C1 segment of cervical spinal cord (tissue), 14 donors: ENCODE measurements at regions not wholly inside any gene's neighbourhood (a gene's known extent, or its start where the extent isn't known, plus 50 kb on each side); places are given as distances from the start of the nearest gene placed in this dataset.
A peak's percentile ranks its signal among the peaks of the same experiment; 100 is the strongest.
"Not testable (repeated sequence)": the region's sequence is repeated elsewhere in the genome, so short reads cannot be mapped to it uniquely, and the experiment has no call there.

Experiments used
- DNase-seq, 14 donors: peaks; one replicate each; lab custom pipeline; 2025; lab: John Stamatoyannopoulos, UW

GRCh38 chr5:68657055-68657961, 436.5 kb upstream of the SLC30A5 start:
- no peak for DNase-seq

GRCh38 chr5:68658810-68659372, 434.9 kb upstream of the SLC30A5 start:
- DNase-seq: no peak

- DNase-seq: no peak
These were observed 433.9 kb upstream of the SLC30A5 start for GRCh38 chr5:68659881-68660280.

GRCh38 chr5:68661237-68661636, 432.6 kb upstream of the SLC30A5 start:
- DNase-seq: no peak

GRCh38 chr5:68662804-68663307, 431.0 kb upstream of the SLC30A5 start:
- DNase-seq: no peak

GRCh38 chr5:68669864-68670575, 423.8 kb upstream of the SLC30A5 start:
- DNase-seq: no peak

- peak in 1 of 14 donors; percentile 2 for DNase-seq
These were observed 420.6 kb upstream of the SLC30A5 start for GRCh38 chr5:68673106-68673822.

GRCh38 chr5:68673823-68674180, 420.0 kb upstream of the SLC30A5 start:
- no peak for DNase-seq

- DNase-seq: no peak
These were observed 414.8 kb upstream of the SLC30A5 start for GRCh38 chr5:68679041-68679440.

GRCh38 chr5:68680366-68680765, 413.4 kb upstream of the SLC30A5 start:
- DNase-seq: no peak

GRCh38 chr5:68681929-68682328, 411.9 kb upstream of the SLC30A5 start:
- DNase-seq: no peak

GRCh38 chr5:68682400-68683160, 411.2 kb upstream of the SLC30A5 start:
- no peak for DNase-seq

- DNase-seq: no peak
These were observed 410.2 kb upstream of the SLC30A5 start for GRCh38 chr5:68683632-68684036.

GRCh38 chr5:68685863-68686262, 408.0 kb upstream of the SLC30A5 start:
- DNase-seq: no peak

- DNase-seq: no peak
These were observed 405.3 kb upstream of the SLC30A5 start for GRCh38 chr5:68688547-68688946.

GRCh38 chr5:68689010-68689409, 404.8 kb upstream of the SLC30A5 start:
- DNase-seq: no peak

- DNase-seq: not testable (repeated sequence)
These were observed 401.9 kb upstream of the SLC30A5 start for GRCh38 chr5:68691874-68692273.

GRCh38 chr5:68698025-68698940, 395.5 kb upstream of the SLC30A5 start:
- DNase-seq: no peak

GRCh38 chr5:68699966-68700365, 393.8 kb upstream of the SLC30A5 start:
- DNase-seq: no peak

GRCh38 chr5:68707575-68707974, 386.2 kb upstream of the SLC30A5 start:
- no peak for DNase-seq
